ENCODE measurements at regions not wholly inside any gene's neighbourhood (a gene's known extent, or its start where the extent isn't known, plus 50 kb on each side); places are given as distances from the start of the nearest gene placed in this dataset.

- no peak for DNase-seq
Observed at GRCh38 chr4:123851521-123851920, 454.9 kb downstream of the SPRY1 start.

GRCh38 chr4:123853651-123854050, 457.1 kb downstream of the SPRY1 start:
- DNase-seq = no peak

- peak; percentile 44 for DNase-seq
Observed at GRCh38 chr4:123856689-123857545, 460.3 kb downstream of the SPRY1 start.

- DNase-seq = no peak
Observed at GRCh38 chr4:123858465-123858864, 461.9 kb downstream of the SPRY1 start.

- no peak for DNase-seq
Observed at GRCh38 chr4:123862812-123863211, 466.2 kb downstream of the SPRY1 start.

GRCh38 chr4:123866796-123867195, 470.2 kb downstream of the SPRY1 start:
- DNase-seq = peak; percentile 41

GRCh38 chr4:123867910-123868587, 471.5 kb downstream of the SPRY1 start:
- no peak for DNase-seq

GRCh38 chr4:123869286-123870215, 473.0 kb downstream of the SPRY1 start:
- DNase-seq = no peak

GRCh38 chr4:123870216-123870876, 473.8 kb downstream of the SPRY1 start:
- DNase-seq = no peak

- no peak for DNase-seq
Observed at GRCh38 chr4:123871341-123871740, 474.7 kb downstream of the SPRY1 start.

GRCh38 chr4:123874063-123874462, 477.5 kb downstream of the SPRY1 start:
- peak; percentile 18 for DNase-seq

GRCh38 chr4:123876143-123876542, 479.5 kb downstream of the SPRY1 start:
- DNase-seq = no peak

GRCh38 chr4:123876671-123877101, 480.1 kb downstream of the SPRY1 start:
- DNase-seq = no peak

- DNase-seq = peak; percentile 49
Observed at GRCh38 chr4:123877551-123877950, 481.0 kb downstream of the SPRY1 start.

- no peak for DNase-seq
Observed at GRCh38 chr4:123878976-123879375, 482.4 kb downstream of the SPRY1 start.

- no peak for DNase-seq
Observed at GRCh38 chr4:123880631-123881030, 484.0 kb downstream of the SPRY1 start.

- no peak for DNase-seq
Observed at GRCh38 chr4:123884922-123885321, 488.3 kb downstream of the SPRY1 start.

- peak; percentile 20 for DNase-seq
Observed at GRCh38 chr4:123889507-123889906, 492.9 kb downstream of the SPRY1 start.

- DNase-seq = no peak
Observed at GRCh38 chr4:123890889-123891288, 494.3 kb downstream of the SPRY1 start.

GRCh38 chr4:123891881-123892280, 495.3 kb downstream of the SPRY1 start:
- DNase-seq = no peak

- no peak for DNase-seq
Observed at GRCh38 chr4:123892368-123892976, 495.9 kb downstream of the SPRY1 start.

Measured in fibroblast of upper back skin (primary cell).